IMR-90 (cell line): ENCODE measurements at regions not wholly inside any gene's neighbourhood (a gene's known extent, or its start where the extent isn't known, plus 50 kb on each side); places are given as distances from the start of the nearest gene placed in this dataset.

Experiments
- ATAC-seq: fragments of 200-7000 bp; cut with Tn5 transposase; 2 replicates; pipeline ENCODE4 v1.9.1; 2020; ENCODE audit warnings: low read depth, mild to moderate bottlenecking, moderate library complexity
- BruUV-seq: library from RNA; stranded (reverse); fragments of 400-500 nt; replicated peaks from 2 replicates; lab custom pipeline; 2021; lab: Mats Ljungman, UMichigan
- CTCF ChIA-PET: fragments of 300-600 bp; formaldehyde crosslinking; extraction: SDS; loops from one replicate; lab custom pipeline; 2021; ENCODE audit warnings: antibody characterized with exemption; lab: Yijun Ruan, JAX
- POLR2A ChIA-PET: fragments of 300-600 bp; sonication (Branson Sonifier 250); formaldehyde crosslinking; loops from one replicate; lab custom pipeline; 2022; ENCODE audit warnings: antibody characterized with exemption; ENCODE audit not compliant: unreplicated experiment; lab: Charles Lee
- DNase-seq: peaks from one replicate; pipeline ENCODE4 v3.0.0; 2013
- H2AFZ ChIP-seq: replicated peaks from 2 replicates; pipeline ENCODE3; 2013; ENCODE audit warnings: low read length, mild to moderate bottlenecking; ENCODE audit not compliant: poor library complexity
- H2AK5ac ChIP-seq: 2 replicates; pipeline ENCODE4 v1.6.1; 2013; ENCODE audit warnings: low read depth, low read length, inconsistent platforms
- H2AK9ac ChIP-seq: replicated peaks from 2 replicates; pipeline ENCODE3; 2013; ENCODE audit warnings: mild to moderate bottlenecking, low read depth, low read length, moderate library complexity; ENCODE audit not compliant: poor library complexity
- H2BK120ac ChIP-seq: 2 replicates; pipeline ENCODE4 v1.6.1; 2013; ENCODE audit warnings: low read depth, low read length, inconsistent platforms
- H2BK15ac ChIP-seq: 3 replicates; pipeline ENCODE4 v1.6.1; 2013; ENCODE audit warnings: low read depth, low read length, inconsistent platforms
- H2BK20ac ChIP-seq: 2 replicates; pipeline ENCODE4 v1.6.1; 2013; ENCODE audit warnings: low read depth, mild to moderate bottlenecking, inconsistent platforms, low read length, moderate library complexity
- H2BK5ac ChIP-seq: 2 replicates; pipeline ENCODE4 v1.6.1; 2013; ENCODE audit warnings: mild to moderate bottlenecking, low read depth, low read length, inconsistent platforms; ENCODE audit not compliant: poor library complexity, severe bottlenecking
- H3K14ac ChIP-seq: replicated peaks from 2 replicates; pipeline ENCODE4 v1.6.1; 2013; ENCODE audit warnings: low read depth, low read length, inconsistent platforms
- H3K18ac ChIP-seq: 2 replicates; pipeline ENCODE4 v1.6.1; 2013; ENCODE audit warnings: low read depth, low read length, control low read depth
- H3K23ac ChIP-seq: 2 replicates; pipeline ENCODE4 v1.6.1; 2013; ENCODE audit warnings: low read depth, low read length, inconsistent platforms
- H3K27ac ChIP-seq: 2 replicates; pipeline ENCODE4 v1.5.1; 2013; ENCODE audit warnings: mild to moderate bottlenecking, control low read depth, low read length; ENCODE audit not compliant: insufficient read depth
- H3K27me3 ChIP-seq: 2 replicates; pipeline ENCODE4 v1.6.1; 2013; ENCODE audit warnings: low read length; ENCODE audit not compliant: control insufficient read depth, insufficient read depth
- H3K36me3 ChIP-seq: 2 replicates; pipeline ENCODE4 v1.6.1; 2013; ENCODE audit warnings: low read length, mixed read lengths; ENCODE audit not compliant: control insufficient read depth, insufficient read depth
- H3K4ac ChIP-seq: 2 replicates; pipeline ENCODE4 v1.6.1; 2013; ENCODE audit warnings: low read depth, low read length, inconsistent platforms
- H3K4me1 ChIP-seq: 2 replicates; pipeline ENCODE4 v1.6.1; 2013; ENCODE audit warnings: low read length, mixed read lengths; ENCODE audit not compliant: control insufficient read depth, insufficient read depth
- H3K4me2 ChIP-seq: 2 replicates; pipeline ENCODE4 v1.6.1; 2013; ENCODE audit warnings: low read depth, mild to moderate bottlenecking, control low read depth, low read length, moderate library complexity
- H3K4me3 ChIP-seq: 2 replicates; pipeline ENCODE4 v1.5.1; 2013; ENCODE audit warnings: low read depth, mild to moderate bottlenecking, control low read depth, low read length, moderate library complexity; ENCODE audit not compliant: insufficient read depth
- H3K56ac ChIP-seq: 2 replicates; pipeline ENCODE4 v1.6.1; 2013; ENCODE audit warnings: low read length, inconsistent platforms; ENCODE audit not compliant: insufficient read depth; ENCODE audit errors: extremely low read depth
- H3K79me1 ChIP-seq, 2 experiments: 2 replicates each; pipeline ENCODE4 v1.6.1; 2013; ENCODE audit warnings: low read length in 2 of 2, inconsistent platforms in 1 of 2, low read depth in 1 of 2
- H3K9ac ChIP-seq: 2 replicates; pipeline ENCODE4 v1.6.1; 2013; ENCODE audit warnings: low read depth, low read length, control low read depth
- H3K9me1 ChIP-seq: 2 replicates; pipeline ENCODE4 v1.6.1; 2013; ENCODE audit warnings: low read length, inconsistent platforms; ENCODE audit not compliant: insufficient read depth
- H3K9me3 ChIP-seq: 2 replicates; pipeline ENCODE4 v1.6.1; 2013; ENCODE audit warnings: low read length; ENCODE audit not compliant: control insufficient read depth, insufficient read depth
- H4K20me1 ChIP-seq: 2 replicates; pipeline ENCODE4 v1.6.1; 2013; ENCODE audit warnings: low read length, inconsistent platforms; ENCODE audit not compliant: insufficient read depth
- H4K5ac ChIP-seq: 2 replicates; pipeline ENCODE4 v1.6.1; 2013; ENCODE audit warnings: mild to moderate bottlenecking, low read depth, low read length, control low read depth
- H4K8ac ChIP-seq, 2 experiments: 2 replicates each; pipeline ENCODE4 v1.6.1; 2013; ENCODE audit warnings: low read depth in 2 of 2, low read length in 2 of 2, control low read depth in 1 of 2, inconsistent platforms in 1 of 2
- H4K91ac ChIP-seq: 2 replicates; pipeline ENCODE4 v1.6.1; 2013; ENCODE audit warnings: low read depth, low read length, inconsistent platforms; ENCODE audit not compliant: insufficient read depth
- BHLHE40 ChIP-seq: fragments of 150-350 bp; IDR thresholded peaks from 2 replicates; pipeline ENCODE4 v1.6.1; 2016; ENCODE audit warnings: mild to moderate bottlenecking, low read depth, low read length
- CEBPB ChIP-seq: IDR thresholded peaks from 2 replicates; pipeline ENCODE4 v1.6.1; 2012; ENCODE audit warnings: low read depth, low read length, improper control_type of control experiment
- CHD1 ChIP-seq: IDR thresholded peaks from 2 replicates; pipeline ENCODE4 v1.6.1; 2012; ENCODE audit warnings: low read depth, low read length, improper control_type of control experiment
- CTCF ChIP-seq: conservative IDR thresholded peaks from 2 replicates; pipeline ENCODE4 v1.5.1; 2012; ENCODE audit warnings: mild to moderate bottlenecking, low read depth, low read length, improper control_type of control experiment
- FOS ChIP-seq: fragments of 150-350 bp; IDR thresholded peaks from 2 replicates; pipeline ENCODE4 v1.6.1; 2016; ENCODE audit warnings: low read depth, low read length
- MAFK ChIP-seq: IDR thresholded peaks from 2 replicates; pipeline ENCODE4 v1.6.1; 2012; ENCODE audit warnings: low read depth, low read length, improper control_type of control experiment
- MAZ ChIP-seq: IDR thresholded peaks from 2 replicates; pipeline ENCODE4 v1.6.1; 2012; ENCODE audit warnings: low read depth, mild to moderate bottlenecking, low read length, improper control_type of control experiment, moderate library complexity, borderline replicate concordance
- POLR2A ChIP-seq: IDR thresholded peaks from 2 replicates; pipeline ENCODE4 v1.6.1; 2012; ENCODE audit warnings: mild to moderate bottlenecking, low read depth, low read length
- RAD21 ChIP-seq: IDR thresholded peaks from 2 replicates; pipeline ENCODE4 v1.6.1; 2012; ENCODE audit warnings: low read length, improper control_type of control experiment
- RCOR1 ChIP-seq: IDR thresholded peaks from 2 replicates; pipeline ENCODE4 v1.6.1; 2012; ENCODE audit warnings: mild to moderate bottlenecking, low read length, improper control_type of control experiment; ENCODE audit not compliant: insufficient replicate concordance
- RFX5 ChIP-seq: IDR thresholded peaks from 2 replicates; pipeline ENCODE4 v1.8.0; 2012; ENCODE audit warnings: low read depth, mild to moderate bottlenecking, low read length, moderate library complexity
- SMC3 ChIP-seq: fragments of 150-350 bp; IDR thresholded peaks from 2 replicates; pipeline ENCODE4 v1.6.1; 2016; ENCODE audit warnings: low read depth, mild to moderate bottlenecking, antibody characterized with exemption, low read length, moderate library complexity
- WGBS, 2 experiments: methylation state at CpG; one replicate each; pipeline versions ENCODE4 v1.1.5 to v1.1.7; 2013; ENCODE audit warnings: missing lambda C conversion rate in 2 of 2; ENCODE audit not compliant: insufficient read length in 1 of 2; ENCODE audit errors: extremely low coverage in 2 of 2; 5-methylcytosine and 5-hydroxymethylcytosine counted together
- dilution Hi-C: fragments of 300-500 bp; cut with HindIII; formaldehyde crosslinking; loops from one replicate; pipeline ENCODE4 v1.14.3; 2018; ENCODE audit warnings: low sequenced_read_pairs; ENCODE audit not compliant: unreplicated experiment
- in situ Hi-C: fragments of 300-500 bp; cut with MboI; formaldehyde crosslinking; loops from 3 replicates; pipeline ENCODE4 v1.14.3; 2019; ENCODE audit warnings: low sequenced_read_pairs, inconsistent platforms, mixed read lengths
- intact Hi-C: fragments of 100-400 bp; cut with micrococcal nuclease; formaldehyde crosslinking; loops from 2 replicates; pipeline ENCODE4 v1.10.0; 2022
- TF ChIP-seq, protein P1 (sequence below): fragments of 150-350 bp; IDR thresholded peaks from 2 replicates; pipeline ENCODE4 v1.6.1; 2017; ENCODE audit warnings: mild to moderate bottlenecking, antibody characterized with exemption, low read length, low read depth
- TF ChIP-seq, protein P2 (sequence below): fragments of 150-350 bp; IDR thresholded peaks from 2 replicates; pipeline ENCODE4 v1.6.1; 2016; ENCODE audit warnings: low read depth, mild to moderate bottlenecking, low read length, moderate library complexity, borderline replicate concordance

DNA sequence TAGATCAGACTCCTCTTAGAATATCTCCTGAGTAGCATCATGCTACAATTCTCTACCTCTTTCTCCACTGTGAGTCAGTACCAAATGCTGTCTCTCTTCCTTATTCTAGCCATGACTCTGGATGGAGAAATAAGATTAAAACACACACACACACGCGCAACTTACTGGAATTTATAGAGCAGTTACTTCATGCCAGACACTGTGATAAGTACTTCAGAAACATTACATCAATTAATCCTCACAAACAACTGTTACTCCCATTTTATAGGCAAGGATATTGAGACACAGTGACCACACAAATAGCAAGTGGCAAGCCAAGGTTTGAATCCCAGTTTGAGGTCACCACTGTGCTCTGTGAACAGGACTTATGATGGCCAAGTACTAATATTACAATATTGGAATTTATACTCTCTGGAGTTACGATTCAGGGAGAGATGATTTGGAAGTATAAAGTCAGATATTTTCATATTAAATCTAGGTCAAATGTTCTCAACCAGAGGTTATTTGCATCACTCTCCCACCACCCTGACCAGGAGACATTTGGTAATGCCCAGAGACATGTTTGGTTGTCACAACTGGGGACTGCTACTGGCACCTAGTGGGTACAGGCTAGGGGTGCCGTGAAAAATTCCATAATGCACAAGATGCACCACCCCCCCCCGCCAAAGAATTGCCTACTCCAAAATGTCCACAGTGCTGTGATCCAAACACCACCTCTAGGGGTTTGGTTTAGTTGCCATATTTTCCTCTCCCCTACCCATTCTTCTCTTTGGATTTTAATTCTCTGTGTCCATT is 221.6 kb downstream of the LTN1 start:
- intact Hi-C loops = loop anchor here (10.0 kb wide), 1 partner anchor 1926 kb away; the partner anchor contains the start of gene ADAMTS1
- H4K5ac ChIP-seq = peak overlapping the region; percentile 73
- peak overlapping the region; percentile 83 for H2BK5ac ChIP-seq
- H4K91ac ChIP-seq = peak overlapping the region; percentile 92
- H3K14ac ChIP-seq = peak overlapping the region; percentile 91
- H2BK15ac ChIP-seq = peak overlapping the region; percentile 90; the same call in 2 of the 3 replicates
- H2AFZ ChIP-seq = no peak overlapping the region
- H3K9me3 ChIP-seq = no peaks in the 10 kb centered on the region
- no peak for TF ChIP-seq RFX5
- no peak for TF ChIP-seq CEBPB
- no peak for TF ChIP-seq CHD1
- TF ChIP-seq CTCF = no peak
- TF ChIP-seq RAD21 = no peak
- TF ChIP-seq MAFK = no peak
- no peak for TF ChIP-seq FOS
- TF ChIP-seq SMC3 = no peak
- TF ChIP-seq BHLHE40 = no peak
- no peak for TF ChIP-seq RCOR1
- TF ChIP-seq POLR2A = no peak
- TF ChIP-seq, protein P1, sequence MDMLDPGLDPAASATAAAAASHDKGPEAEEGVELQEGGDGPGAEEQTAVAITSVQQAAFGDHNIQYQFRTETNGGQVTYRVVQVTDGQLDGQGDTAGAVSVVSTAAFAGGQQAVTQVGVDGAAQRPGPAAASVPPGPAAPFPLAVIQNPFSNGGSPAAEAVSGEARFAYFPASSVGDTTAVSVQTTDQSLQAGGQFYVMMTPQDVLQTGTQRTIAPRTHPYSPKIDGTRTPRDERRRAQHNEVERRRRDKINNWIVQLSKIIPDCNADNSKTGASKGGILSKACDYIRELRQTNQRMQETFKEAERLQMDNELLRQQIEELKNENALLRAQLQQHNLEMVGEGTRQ = no peak
- TF ChIP-seq MAZ = no peak
- TF ChIP-seq, protein P2, sequence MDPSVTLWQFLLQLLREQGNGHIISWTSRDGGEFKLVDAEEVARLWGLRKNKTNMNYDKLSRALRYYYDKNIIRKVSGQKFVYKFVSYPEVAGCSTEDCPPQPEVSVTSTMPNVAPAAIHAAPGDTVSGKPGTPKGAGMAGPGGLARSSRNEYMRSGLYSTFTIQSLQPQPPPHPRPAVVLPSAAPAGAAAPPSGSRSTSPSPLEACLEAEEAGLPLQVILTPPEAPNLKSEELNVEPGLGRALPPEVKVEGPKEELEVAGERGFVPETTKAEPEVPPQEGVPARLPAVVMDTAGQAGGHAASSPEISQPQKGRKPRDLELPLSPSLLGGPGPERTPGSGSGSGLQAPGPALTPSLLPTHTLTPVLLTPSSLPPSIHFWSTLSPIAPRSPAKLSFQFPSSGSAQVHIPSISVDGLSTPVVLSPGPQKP = no peak
- peak overlapping the region; percentile 83 for H3K56ac ChIP-seq
- WGBS, 2 experiments = no CpG with 5 or more reads among the region's 5 CpGs
- dilution Hi-C loops = no loop called here
- peak overlapping the region; percentile 90 for H3K4ac ChIP-seq
- no peaks in the 10 kb centered on the region for H3K36me3 ChIP-seq
- POLR2A ChIA-PET = no interaction called here
- in situ Hi-C loops = no loop called here
- BruUV-seq = no TSS peak
- H3K4me3 ChIP-seq = no peak overlapping the region
- peak overlapping the region; percentile 89 for H2AK5ac ChIP-seq
- peak overlapping the region; percentile 91 for H3K18ac ChIP-seq
- H3K23ac ChIP-seq = peak overlapping the region; percentile 69
- H2AK9ac ChIP-seq = no peak overlapping the region
- no peaks in the 10 kb centered on the region for H4K20me1 ChIP-seq
- ATAC-seq (peak; percentile 2; the same call in 1 of the 2 replicates), DNase-seq (peak; percentile 36)
- no peaks in the 10 kb centered on the region for H3K27me3 ChIP-seq
- peaks cover 15% of the 10 kb centered on the region for H3K4me1 ChIP-seq
- peaks cover 4% of the 10 kb centered on the region for H3K9me1 ChIP-seq
- H2BK120ac ChIP-seq = peak overlapping the region; percentile 95
- peak overlapping the region; percentile 70 for H3K9ac ChIP-seq
- no peaks in the 10 kb centered on the region for H3K79me1 ChIP-seq
- H2BK20ac ChIP-seq = peak overlapping the region; percentile 98
- CTCF ChIA-PET = interaction anchor here (0.6 kb wide), 1 partner anchor 435 kb away, joined by 4 read pairs; no protein-coding TSS in a partner anchor
- H3K4me2 ChIP-seq = peak overlapping the region; percentile 38
- H4K8ac ChIP-seq = peak overlapping the region; percentile 60 to 88
- peak overlapping the region; percentile 99 for H3K27ac ChIP-seq
